Tibial artery (tissue), 4 donors: ENCODE measurements at regions not wholly inside any gene's neighbourhood (a gene's known extent, or its start where the extent isn't known, plus 50 kb on each side); places are given as distances from the start of the nearest gene placed in this dataset.

Experiments
- DNase-seq, 2 donors: peaks; one replicate each; pipeline ENCODE4 v3.0.0-alpha.2; 2019
- H3K27ac ChIP-seq, 2 donors: fragments of 200-600 bp; sonication (generic) in 1 of 2; 1 replicate in 1 of 2; 2 replicates in 1 of 2; pipeline ENCODE4 v1.5.1; 2018 to 2019; ENCODE audit warnings: mild to moderate bottlenecking in 1 of 2
- H3K27me3 ChIP-seq, 2 donors: fragments of 200-600 bp; sonication (generic) in 1 of 2; one replicate each; pipeline versions ENCODE4 v1.5.1 to v1.6.0; 2016 to 2019
- H3K36me3 ChIP-seq, 3 donors: fragments of 200-600 bp; sonication (generic) in 2 of 3; one replicate each; pipeline ENCODE4 v1.5.1; 2016 to 2019; ENCODE audit warnings: mild to moderate bottlenecking in 2 of 3
- H3K4me1 ChIP-seq, 4 donors: fragments of 200-600 bp; sonication (generic) in 2 of 4; 1 replicate in 3 of 4; 2 replicates in 1 of 4; pipeline ENCODE4 v1.5.1; 2016 to 2019
- H3K4me3 ChIP-seq, 2 donors: fragments of 200-600 bp; sonication (generic) in 1 of 2; 1 replicate in 1 of 2; 2 replicates in 1 of 2; pipeline ENCODE4 v1.5.1; 2018 to 2019; ENCODE audit warnings: mild to moderate bottlenecking in 2 of 2
- H3K9me3 ChIP-seq, 3 donors: fragments of 200-600 bp; sonication (generic) in 1 of 3; one replicate each; pipeline ENCODE4 v1.5.1; 2016 to 2019
- intact Hi-C: fragments of 100-400 bp; cut with DNase I; formaldehyde crosslinking; loops from one replicate; pipeline ENCODE4 v1.15.0; 2023; ENCODE audit warnings: low total_unique reads
- TF ChIP-seq, protein P1 (sequence below), 2 experiments: fragments of 200-600 bp in 1 of 2; fragments of 450-650 bp in 1 of 2; IDR thresholded peaks; one replicate each; pipeline ENCODE4 v1.5.1; 2017 to 2019; ENCODE audit warnings: antibody characterized with exemption in 2 of 2, mild to moderate bottlenecking in 1 of 2, moderate library complexity in 1 of 2

DNA sequence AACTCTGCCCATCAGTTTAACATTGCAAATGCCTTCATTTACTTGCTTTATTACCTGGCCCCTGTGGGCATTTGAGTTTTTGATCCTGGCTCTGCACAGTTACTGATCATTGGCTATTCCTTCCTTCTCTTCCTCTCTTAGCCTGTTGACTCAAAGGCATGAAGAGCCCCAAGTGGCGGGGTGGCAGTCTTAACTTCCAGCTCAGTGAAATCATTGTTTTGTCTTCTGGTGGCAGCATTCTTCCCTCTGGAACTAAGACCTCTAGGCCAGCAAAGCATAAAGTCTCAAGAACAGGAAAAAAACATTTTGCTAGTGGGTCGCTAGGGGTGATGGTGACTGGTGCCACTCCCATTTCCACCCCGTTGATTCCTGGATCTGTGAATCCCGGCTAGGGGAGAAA, 52.3 kb upstream of the MRTFB start:
- no peak for DNase-seq
- Histone ChIP-seq H3K36me3 (no peaks in the 10 kb centered on the region), H3K9me3 (no peaks in the 10 kb centered on the region), H3K27ac (peak overlapping the region; percentile 48 to 60), H3K27me3 (no peaks in the 10 kb centered on the region), H3K4me1 (peaks cover 0 to 49% (median 38%) of the 10 kb centered on the region in 4 donors), H3K4me3 (no peak overlapping the region)
- TF ChIP-seq, protein P1, sequence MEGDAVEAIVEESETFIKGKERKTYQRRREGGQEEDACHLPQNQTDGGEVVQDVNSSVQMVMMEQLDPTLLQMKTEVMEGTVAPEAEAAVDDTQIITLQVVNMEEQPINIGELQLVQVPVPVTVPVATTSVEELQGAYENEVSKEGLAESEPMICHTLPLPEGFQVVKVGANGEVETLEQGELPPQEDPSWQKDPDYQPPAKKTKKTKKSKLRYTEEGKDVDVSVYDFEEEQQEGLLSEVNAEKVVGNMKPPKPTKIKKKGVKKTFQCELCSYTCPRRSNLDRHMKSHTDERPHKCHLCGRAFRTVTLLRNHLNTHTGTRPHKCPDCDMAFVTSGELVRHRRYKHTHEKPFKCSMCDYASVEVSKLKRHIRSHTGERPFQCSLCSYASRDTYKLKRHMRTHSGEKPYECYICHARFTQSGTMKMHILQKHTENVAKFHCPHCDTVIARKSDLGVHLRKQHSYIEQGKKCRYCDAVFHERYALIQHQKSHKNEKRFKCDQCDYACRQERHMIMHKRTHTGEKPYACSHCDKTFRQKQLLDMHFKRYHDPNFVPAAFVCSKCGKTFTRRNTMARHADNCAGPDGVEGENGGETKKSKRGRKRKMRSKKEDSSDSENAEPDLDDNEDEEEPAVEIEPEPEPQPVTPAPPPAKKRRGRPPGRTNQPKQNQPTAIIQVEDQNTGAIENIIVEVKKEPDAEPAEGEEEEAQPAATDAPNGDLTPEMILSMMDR (IDR thresholded peaks at IDR 0.05), result peak in 1 of 2 experiments; percentile 10
- intact Hi-C loops, result no loop called here

DNA sequence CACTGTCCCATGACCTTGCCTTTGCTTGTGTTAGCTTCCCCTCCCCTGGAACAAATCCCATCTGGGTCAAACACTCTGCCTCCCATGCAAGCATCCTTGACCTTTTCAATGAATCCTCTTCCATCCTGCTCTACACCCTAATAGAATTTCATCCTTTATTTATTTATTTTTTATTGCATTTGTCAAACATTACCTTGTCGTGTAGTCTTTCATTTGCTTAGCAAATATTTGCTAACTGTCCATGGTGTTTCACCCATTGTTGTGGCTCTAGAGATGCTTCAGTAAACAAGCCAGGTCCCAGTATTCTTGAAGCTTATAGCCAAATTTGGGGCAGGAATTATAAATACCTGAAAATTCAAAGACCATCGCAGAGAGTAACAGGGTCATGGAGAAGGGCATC, 51.0 kb upstream of the MRTFB start:
- intact Hi-C loops, result no loop called here

More for the DNA sequence above, 51.0 kb upstream of the MRTFB start:
- no peak overlapping the region for H3K4me3 ChIP-seq
- DNase-seq, result no peak
- no peaks in the 10 kb centered on the region for H3K27me3 ChIP-seq
- no peaks in the 10 kb centered on the region for H3K9me3 ChIP-seq
- H3K27ac ChIP-seq, result no peak overlapping the region
- H3K4me1 ChIP-seq, result peaks cover 0 to 36% (median 26%) of the 10 kb centered on the region in 4 donors
- no peaks in the 10 kb centered on the region for H3K36me3 ChIP-seq
- TF ChIP-seq, protein P1 (IDR thresholded peaks at IDR 0.05), result no peak
